PC-3 (cell line): ENCODE measurements at regions not wholly inside any gene's neighbourhood (a gene's known extent, or its start where the extent isn't known, plus 50 kb on each side); places are given as distances from the start of the nearest gene placed in this dataset.
"Not testable (repeated sequence)": the region's sequence is repeated elsewhere in the genome, so short reads cannot be mapped to it uniquely, and the experiment has no call there.

Source experiments
- ATAC-seq: fragments of 200-7000 bp; cut with Tn5 transposase; 2 replicates; pipeline ENCODE4 v1.9.1; 2020; ENCODE audit warnings: mild to moderate bottlenecking, moderate library complexity
- BruUV-seq: library from RNA; stranded (reverse); fragments of 400-500 nt; replicated peaks from 2 replicates; lab custom pipeline; 2021; lab: Mats Ljungman, UMichigan
- CTCF ChIA-PET: fragments of 300-600 bp; sonication (Branson Sonifier 250); formaldehyde crosslinking; loops from one replicate; lab custom pipeline; 2022; ENCODE audit warnings: antibody characterized with exemption; lab: Charles Lee
- POLR2A ChIA-PET: fragments of 300-600 bp; sonication (Branson Sonifier 250); formaldehyde crosslinking; loops from one replicate; lab custom pipeline; 2022; ENCODE audit warnings: antibody characterized with exemption; ENCODE audit not compliant: unreplicated experiment; lab: Charles Lee
- DNase-seq: peaks from one replicate; pipeline ENCODE4 v3.0.0-alpha.2; 2015
- H2AFZ ChIP-seq: fragments of 300-600 bp; sonication (generic); 2 replicates; pipeline ENCODE4 v1.6.0; 2016; ENCODE audit warnings: antibody characterized with exemption, low read length
- H3F3A ChIP-seq: fragments of 300-600 bp; sonication (generic); one replicate; pipeline ENCODE4 v1.6.0; 2017; ENCODE audit warnings: antibody characterized with exemption, low read length, control low read depth, mild to moderate bottlenecking; ENCODE audit not compliant: unreplicated experiment
- H3K27ac ChIP-seq: fragments of 300-600 bp; sonication (generic); 2 replicates; pipeline ENCODE4 v1.5.1; 2016; ENCODE audit warnings: mild to moderate bottlenecking, low read length
- H3K27me3 ChIP-seq: fragments of 300-600 bp; sonication (generic); 2 replicates; pipeline ENCODE4 v1.6.1; 2016; ENCODE audit warnings: low read length, mixed read lengths
- H3K36me3 ChIP-seq: fragments of 300-600 bp; sonication (generic); 2 replicates; pipeline ENCODE4 v1.6.1; 2016; ENCODE audit warnings: low read depth, mixed run types, low read length, mixed read lengths
- H3K4me1 ChIP-seq: fragments of 300-600 bp; sonication (generic); 2 replicates; pipeline ENCODE4 v1.5.1; 2016; ENCODE audit warnings: low read length; ENCODE audit not compliant: insufficient read depth
- H3K4me2 ChIP-seq: fragments of 300-600 bp; sonication (generic); 2 replicates; pipeline ENCODE4 v1.6.0; 2016; ENCODE audit warnings: low read length
- H3K4me3 ChIP-seq: fragments of 300-600 bp; sonication (generic); 2 replicates; pipeline ENCODE4 v1.5.1; 2016; ENCODE audit warnings: mild to moderate bottlenecking, low read length, mixed read lengths
- H3K79me2 ChIP-seq: fragments of 300-600 bp; sonication (generic); 2 replicates; pipeline ENCODE4 v1.6.1; 2017; ENCODE audit warnings: low read length, mixed read lengths
- H3K9ac ChIP-seq: fragments of 300-600 bp; sonication (generic); 2 replicates; pipeline ENCODE4 v1.6.0; 2016; ENCODE audit warnings: mild to moderate bottlenecking, low read length
- H3K9me2 ChIP-seq: fragments of 300-600 bp; sonication (generic); replicated peaks from 2 replicates; pipeline ENCODE4 v1.6.1; 2016; ENCODE audit warnings: mixed run types, low read length, mixed read lengths
- H3K9me3 ChIP-seq: fragments of 300-600 bp; sonication (generic); 2 replicates; pipeline ENCODE4 v1.6.1; 2016; ENCODE audit warnings: low read length, mixed read lengths
- H4K20me1 ChIP-seq: fragments of 300-600 bp; sonication (generic); 2 replicates; pipeline ENCODE4 v1.6.1; 2016; ENCODE audit warnings: low read length, mixed read lengths
- EZH2 ChIP-seq: fragments of 300-600 bp; sonication (generic); IDR thresholded peaks from one replicate; pipeline ENCODE4 v1.6.1; 2017; ENCODE audit warnings: antibody characterized with exemption, mild to moderate bottlenecking, low read length; ENCODE audit not compliant: unreplicated experiment
- EZH2phosphoT487 ChIP-seq: fragments of 300-600 bp; sonication (generic); IDR thresholded peaks from 2 replicates; pipeline ENCODE4 v1.6.1; 2018; ENCODE audit warnings: mild to moderate bottlenecking, antibody characterized with exemption, low read length, borderline replicate concordance
- intact Hi-C: fragments of 100-400 bp; cut with micrococcal nuclease; formaldehyde crosslinking; loops from 2 replicates; pipeline ENCODE4 v1.9.0; 2023
- TF ChIP-seq, protein P1 (sequence below): fragments of 300-600 bp; sonication (generic); conservative IDR thresholded peaks from 2 replicates; pipeline ENCODE4 v1.5.1; 2017; ENCODE audit warnings: antibody characterized with exemption, low read depth, mild to moderate bottlenecking, low read length

- BruUV-seq: no TSS peak
- Histone ChIP-seq H3K79me2 (no peaks in the 10 kb centered on the region), H3K9ac (no peak overlapping the region), H3K27ac (no peak overlapping the region), H2AFZ (no peak overlapping the region), H3K4me2 (no peak overlapping the region), H3K27me3 (no peaks in the 10 kb centered on the region), H3K9me3 (0 out of 2 replicates have a peak, but pooled peaks cover 7% of the 10 kb centered on the region), H3K4me1 (no peaks in the 10 kb centered on the region), H4K20me1 (no peaks in the 10 kb centered on the region), H3K36me3 (no peaks in the 10 kb centered on the region), H3K4me3 (no peak overlapping the region), H3K9me2 (no peaks in the 10 kb centered on the region), H3F3A (no peaks in the 10 kb centered on the region)
- intact Hi-C loops: no loop called here
- DNase-seq: no peak
- POLR2A ChIA-PET: no interaction called here
- CTCF ChIA-PET: no interaction called here
- TF ChIP-seq EZH2 (no peak), EZH2phosphoT487 (no peak)
- TF ChIP-seq, protein P1, sequence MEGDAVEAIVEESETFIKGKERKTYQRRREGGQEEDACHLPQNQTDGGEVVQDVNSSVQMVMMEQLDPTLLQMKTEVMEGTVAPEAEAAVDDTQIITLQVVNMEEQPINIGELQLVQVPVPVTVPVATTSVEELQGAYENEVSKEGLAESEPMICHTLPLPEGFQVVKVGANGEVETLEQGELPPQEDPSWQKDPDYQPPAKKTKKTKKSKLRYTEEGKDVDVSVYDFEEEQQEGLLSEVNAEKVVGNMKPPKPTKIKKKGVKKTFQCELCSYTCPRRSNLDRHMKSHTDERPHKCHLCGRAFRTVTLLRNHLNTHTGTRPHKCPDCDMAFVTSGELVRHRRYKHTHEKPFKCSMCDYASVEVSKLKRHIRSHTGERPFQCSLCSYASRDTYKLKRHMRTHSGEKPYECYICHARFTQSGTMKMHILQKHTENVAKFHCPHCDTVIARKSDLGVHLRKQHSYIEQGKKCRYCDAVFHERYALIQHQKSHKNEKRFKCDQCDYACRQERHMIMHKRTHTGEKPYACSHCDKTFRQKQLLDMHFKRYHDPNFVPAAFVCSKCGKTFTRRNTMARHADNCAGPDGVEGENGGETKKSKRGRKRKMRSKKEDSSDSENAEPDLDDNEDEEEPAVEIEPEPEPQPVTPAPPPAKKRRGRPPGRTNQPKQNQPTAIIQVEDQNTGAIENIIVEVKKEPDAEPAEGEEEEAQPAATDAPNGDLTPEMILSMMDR: no peak
- ATAC-seq: no peak
Observed at GRCh38 chr15:39416258-39416657, 164.6 kb upstream of the THBS1 start.

- 0 out of 2 replicates have a peak, but pooled peaks cover 7% of the 10 kb centered on the region for H3K9me3 ChIP-seq
- no peak for DNase-seq
- H3K9ac ChIP-seq: no peak overlapping the region
- BruUV-seq: no TSS peak
- no peak overlapping the region for H3K4me3 ChIP-seq
- no peaks in the 10 kb centered on the region for H3K36me3 ChIP-seq
- no peak overlapping the region for H3K4me2 ChIP-seq
- no peak overlapping the region for H2AFZ ChIP-seq
- TF ChIP-seq, protein P1: no peak
- no peak for TF ChIP-seq EZH2
- TF ChIP-seq EZH2phosphoT487: no peak
- no peaks in the 10 kb centered on the region for H3K9me2 ChIP-seq
- no peaks in the 10 kb centered on the region for H3K27me3 ChIP-seq
- H3F3A ChIP-seq: no peaks in the 10 kb centered on the region
- intact Hi-C loops: no loop called here
- no peak for ATAC-seq
- no peaks in the 10 kb centered on the region for H3K4me1 ChIP-seq
- no peaks in the 10 kb centered on the region for H3K79me2 ChIP-seq
- ChIA-PET POLR2A (no interaction called here), CTCF (no interaction called here)
- no peaks in the 10 kb centered on the region for H4K20me1 ChIP-seq
- no peak overlapping the region for H3K27ac ChIP-seq
Observed at GRCh38 chr15:39417366-39418134, 163.3 kb upstream of the THBS1 start.

GRCh38 chr15:39419651-39420050 lies 161.2 kb upstream of the THBS1 start:
- no TSS peak for BruUV-seq
- ChIA-PET POLR2A (no interaction called here), CTCF (no interaction called here)

DNA sequence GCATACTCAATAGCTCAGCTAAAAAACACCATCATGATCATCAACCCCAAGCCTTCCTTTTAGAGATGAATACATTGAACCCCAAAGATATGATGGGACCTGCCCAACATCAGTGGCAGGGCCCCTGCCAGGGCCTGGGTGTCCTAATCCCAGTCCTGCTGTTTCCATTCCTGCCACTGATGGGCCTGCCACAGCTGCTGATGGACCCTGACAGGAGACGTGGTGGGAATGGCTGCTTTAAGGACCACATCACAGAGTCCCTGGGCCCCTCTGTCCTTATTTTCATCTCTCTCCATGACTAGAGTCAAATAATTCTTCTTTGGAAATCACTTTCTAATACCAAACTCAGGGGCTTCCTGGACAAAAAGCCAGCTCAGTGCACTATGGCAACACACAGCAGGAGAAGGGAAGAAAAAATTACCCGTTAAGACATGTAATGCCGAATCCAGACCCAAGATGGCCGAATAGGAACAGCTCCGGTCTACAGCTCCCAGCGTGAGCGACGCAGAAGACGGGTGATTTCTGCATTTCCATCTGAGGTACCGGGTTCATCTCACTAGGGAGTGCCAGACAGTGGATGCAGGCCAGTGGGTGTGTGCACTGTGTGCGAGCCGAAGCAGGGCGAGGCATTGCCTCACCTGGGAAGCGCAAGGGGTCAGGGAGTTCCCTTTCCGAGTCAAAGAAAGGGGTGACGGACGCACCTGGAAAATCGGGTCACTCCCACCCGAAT lies 160.6 kb upstream of the THBS1 start:
- H3K4me2 ChIP-seq, H3K9me3 ChIP-seq, H3F3A ChIP-seq, H3K27me3 ChIP-seq, CTCF ChIA-PET, intact Hi-C loops, H4K20me1 ChIP-seq, H3K4me3 ChIP-seq, DNase-seq, H2AFZ ChIP-seq, ATAC-seq, H3K9me2 ChIP-seq, H3K4me1 ChIP-seq, POLR2A ChIA-PET, H3K9ac ChIP-seq, H3K36me3 ChIP-seq, BruUV-seq, H3K27ac ChIP-seq, H3K79me2 ChIP-seq: not testable (repeated sequence)

More at GRCh38 chr15:39419651-39420050, 161.2 kb upstream of the THBS1 start:
- Histone ChIP-seq H3K36me3 (no peaks in the 10 kb centered on the region), H3K27ac (no peak overlapping the region), H3K27me3 (no peaks in the 10 kb centered on the region), H3F3A (no peaks in the 10 kb centered on the region), H3K9me3 (0 out of 2 replicates have a peak, but pooled peaks cover 7% of the 10 kb centered on the region), H3K4me3 (no peak overlapping the region), H3K9ac (no peak overlapping the region), H4K20me1 (no peaks in the 10 kb centered on the region), H3K9me2 (no peaks in the 10 kb centered on the region), H3K4me1 (no peaks in the 10 kb centered on the region), H3K79me2 (no peaks in the 10 kb centered on the region), H3K4me2 (no peak overlapping the region), H2AFZ (no peak overlapping the region)
- TF ChIP-seq EZH2 (no peak), EZH2phosphoT487 (no peak)
- TF ChIP-seq, protein P1: no peak
- DNase-seq: no peak
- intact Hi-C loops: no loop called here
- no peak; the same call in 1 of the 2 replicates for ATAC-seq
